ENCODE measurements at regions not wholly inside any gene's neighbourhood (a gene's known extent, or its start where the extent isn't known, plus 50 kb on each side); places are given as distances from the start of the nearest gene placed in this dataset.

GRCh38 chr1:238318294-238319110 lies 427.8 kb upstream of the ZP4 start:
- TF ChIP-seq CTCF (conservative IDR thresholded peaks at IDR 0.05; ENCODE audit: low read length) (no peak), EZH2phosphoT487 (IDR thresholded peaks at IDR 0.05; ENCODE audit: borderline replicate concordance) (no peak)
